Stimulated activated CD4-positive, alpha-beta T cell treated with anti-CD3 and anti-CD28 coated beads, Interleukin-4, amount 100 ng/mL, for 1 hour (primary cell): ENCODE measurements at regions not wholly inside any gene's neighbourhood (a gene's known extent, or its start where the extent isn't known, plus 50 kb on each side); places are given as distances from the start of the nearest gene placed in this dataset.
"Not testable (repeated sequence)": the region's sequence is repeated elsewhere in the genome, so short reads cannot be mapped to it uniquely, and the experiment has no call there.

Source experiments
- DNase-seq: peaks from one replicate; pipeline ENCODE4 v3.0.0-alpha.2; 2020

DNA sequence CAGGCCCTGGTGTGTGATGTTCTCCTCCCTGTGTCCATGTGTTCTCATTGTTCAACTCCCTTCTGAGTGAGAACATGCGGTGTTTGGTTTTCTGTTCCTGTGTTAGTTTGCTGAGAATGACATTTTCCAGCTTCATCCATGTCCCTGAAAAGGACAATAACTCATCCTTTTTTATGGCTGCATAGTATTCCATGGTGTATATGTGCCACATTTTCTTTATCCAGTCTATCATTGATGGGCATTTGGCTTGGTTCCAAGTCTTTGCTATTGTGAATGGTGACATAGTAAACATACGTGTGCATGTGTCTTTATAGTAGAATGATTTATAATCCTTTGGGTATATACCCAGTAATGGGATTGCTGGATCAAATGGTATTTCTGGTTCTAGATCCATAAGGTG, 964.6 kb upstream of the CITED2 start:
- DNase-seq = not testable (repeated sequence)

DNA sequence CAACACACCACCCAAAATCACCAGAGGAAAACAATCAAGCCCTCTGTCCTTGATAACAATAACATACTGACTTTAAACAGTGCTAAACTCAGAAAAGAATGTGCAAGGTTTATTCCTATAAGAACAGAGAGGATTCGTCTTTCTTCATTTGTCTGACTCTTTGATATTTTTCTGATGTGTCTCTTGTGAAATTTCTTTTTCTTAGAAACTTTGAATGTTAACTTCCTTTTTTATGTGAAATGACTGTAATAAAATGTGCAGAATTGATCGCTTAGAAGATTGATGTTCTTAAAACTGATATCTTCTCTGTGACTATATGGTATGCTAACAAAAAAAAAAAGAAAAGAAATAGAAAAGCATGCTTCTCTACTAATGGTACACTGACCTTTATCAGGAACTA, 947.4 kb upstream of the CITED2 start:
- DNase-seq = no peak

DNA sequence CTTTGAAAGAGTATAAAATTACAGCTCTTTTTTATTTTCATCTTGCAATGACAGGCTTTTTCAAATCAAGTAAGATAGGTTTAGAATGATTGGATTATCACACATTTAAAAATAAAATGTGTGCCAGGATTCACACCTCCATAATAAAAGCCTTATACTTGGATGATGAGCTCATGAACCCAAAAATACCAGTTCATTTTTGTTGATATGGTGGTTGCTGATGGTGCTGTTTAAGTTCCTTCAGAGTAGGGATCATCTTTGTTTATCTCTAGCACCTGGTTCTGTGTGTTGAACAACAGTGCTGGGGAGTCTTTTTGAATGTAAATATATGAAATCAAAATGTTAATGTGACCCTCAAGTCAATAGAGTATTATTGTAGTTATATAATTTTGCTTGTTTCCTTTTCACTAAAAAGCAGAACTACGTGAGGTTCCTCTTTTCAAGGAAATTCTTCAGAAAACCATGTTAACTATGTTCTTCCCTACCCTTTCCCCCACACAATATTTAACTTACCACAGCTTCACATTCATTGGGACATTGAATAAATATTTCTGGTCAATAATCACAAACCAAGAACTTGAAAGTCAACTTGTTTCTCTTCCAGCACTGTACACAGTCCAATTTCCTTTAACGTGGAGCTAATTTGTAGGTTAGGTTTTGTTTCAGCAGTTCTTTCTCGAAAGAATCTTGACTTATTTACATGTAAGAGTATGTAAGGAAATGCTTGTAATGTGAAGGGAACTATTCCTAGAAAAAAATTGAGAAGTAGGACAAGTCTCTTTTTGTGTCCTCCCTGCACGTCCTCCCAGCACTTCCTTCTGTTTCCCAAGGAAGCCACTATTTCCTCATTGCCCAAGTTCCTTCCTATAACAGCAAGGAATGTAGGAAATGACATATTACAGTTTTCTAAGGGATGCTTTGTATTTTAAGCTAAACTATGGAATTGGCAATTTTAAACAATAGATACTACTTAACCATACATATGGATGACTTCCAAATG, 945.9 kb upstream of the CITED2 start:
- no peak for DNase-seq

DNA sequence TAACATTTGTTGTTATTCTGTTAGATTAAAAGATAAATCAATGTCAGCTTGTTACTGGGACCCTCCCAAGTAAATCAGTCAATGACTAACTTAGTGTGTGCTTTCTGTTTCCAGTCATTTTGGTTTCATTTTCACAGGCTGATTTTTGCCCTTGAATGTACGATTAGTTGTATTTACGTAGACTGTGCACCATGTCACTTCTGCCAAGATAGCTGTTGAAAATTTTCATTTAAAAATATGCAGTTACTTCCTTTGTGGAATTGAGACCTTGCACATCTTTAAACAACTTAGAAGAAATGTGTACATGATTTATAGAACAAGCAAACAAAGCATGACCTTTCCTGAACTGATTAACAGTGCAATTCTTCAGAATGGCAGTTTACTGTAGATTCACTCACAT, 944.8 kb upstream of the CITED2 start:
- DNase-seq = no peak

DNA sequence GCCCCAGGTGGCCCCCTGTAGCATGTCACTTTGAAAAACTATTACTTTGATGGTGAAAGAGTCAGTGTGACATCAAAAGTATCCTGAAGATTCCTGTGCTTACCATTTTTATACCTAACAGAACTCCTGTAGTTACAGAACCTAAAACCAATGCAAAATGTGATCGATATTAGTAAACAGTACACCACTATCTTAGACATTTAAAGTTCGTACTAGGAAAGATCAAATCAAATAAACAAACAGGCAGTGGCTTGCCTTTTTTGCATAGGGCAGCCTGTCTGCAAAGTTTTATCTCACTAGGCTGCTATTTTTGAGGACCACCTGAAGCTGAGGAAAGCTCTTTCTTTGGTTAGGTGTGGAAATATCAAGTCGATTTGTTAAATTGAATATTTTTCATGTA, 944.0 kb upstream of the CITED2 start:
- DNase-seq = no peak

DNA sequence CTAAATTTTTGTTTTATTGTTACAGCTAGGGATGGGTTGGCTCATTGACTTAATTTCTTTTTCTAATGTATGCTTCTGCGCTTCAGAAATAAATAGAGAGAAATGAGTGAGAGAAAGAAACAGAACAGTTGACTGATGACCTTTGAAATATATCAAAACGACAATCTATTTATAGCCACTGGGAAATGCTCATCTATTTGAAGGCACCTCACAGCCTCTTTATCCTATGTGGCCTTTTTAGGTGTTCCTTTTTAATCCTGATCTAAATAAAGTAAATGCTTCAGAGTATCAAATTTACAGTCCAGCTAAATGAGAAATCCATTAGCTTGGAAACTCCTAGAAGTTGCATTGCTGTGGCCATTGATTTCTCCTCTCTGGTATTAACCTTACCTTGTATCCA, 943.5 kb upstream of the CITED2 start:
- DNase-seq = no peak

DNA sequence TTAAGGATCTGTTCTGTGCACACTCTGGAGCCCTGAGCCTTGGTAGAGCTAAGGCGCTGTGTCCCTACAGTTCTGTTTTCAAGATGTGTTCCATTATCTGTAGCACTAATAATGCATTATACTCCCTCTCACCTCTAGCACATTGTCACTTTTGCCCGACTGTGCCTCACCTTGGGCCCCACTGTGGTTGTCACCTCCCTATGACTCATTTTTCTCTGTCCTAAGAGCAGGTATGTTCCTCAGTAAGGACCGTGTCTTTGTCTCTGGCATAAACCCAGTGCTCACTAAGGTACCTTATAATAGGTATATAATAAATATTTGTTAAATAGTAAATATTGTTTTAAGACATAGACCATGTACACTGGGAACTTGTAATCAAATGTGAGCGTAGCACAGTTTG, 942.5 kb upstream of the CITED2 start:
- DNase-seq = no peak

DNA sequence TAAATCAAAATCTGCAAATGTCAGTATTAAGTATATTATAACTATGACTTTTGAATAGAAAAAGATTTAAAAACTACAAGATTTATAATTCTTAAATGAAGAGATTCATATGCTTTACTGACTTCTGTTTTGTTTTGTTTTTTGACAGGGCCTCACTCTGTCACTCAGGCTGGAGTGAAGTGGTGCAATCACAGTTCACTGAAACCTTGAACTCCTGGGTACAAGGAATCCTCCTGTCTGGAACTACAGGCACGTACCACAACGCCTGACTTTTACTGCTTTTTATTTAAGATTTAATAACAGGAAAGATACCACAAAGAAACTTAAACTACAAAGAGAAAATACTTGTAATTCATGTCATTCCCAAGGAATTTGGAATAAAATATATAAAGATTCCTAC, 940.2 kb upstream of the CITED2 start:
- no peak for DNase-seq

DNA sequence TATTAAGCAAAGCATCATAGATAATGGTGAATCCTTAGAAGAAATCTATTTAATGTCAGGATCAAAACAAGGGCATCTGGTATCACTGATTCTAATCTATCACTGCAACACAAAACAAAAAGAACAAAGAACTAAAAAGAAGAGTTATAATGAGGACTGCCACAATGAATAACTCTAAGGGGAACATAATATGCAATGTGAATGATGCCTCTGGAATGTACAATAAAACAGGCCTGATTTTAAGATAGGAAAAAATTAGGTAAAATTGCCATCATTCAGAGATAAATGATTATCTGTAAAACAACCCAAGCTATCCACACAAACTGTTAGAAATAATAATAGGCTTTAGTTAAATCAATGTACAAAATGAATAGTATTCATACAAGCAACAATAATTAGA, 936.7 kb upstream of the CITED2 start:
- no peak for DNase-seq

DNA sequence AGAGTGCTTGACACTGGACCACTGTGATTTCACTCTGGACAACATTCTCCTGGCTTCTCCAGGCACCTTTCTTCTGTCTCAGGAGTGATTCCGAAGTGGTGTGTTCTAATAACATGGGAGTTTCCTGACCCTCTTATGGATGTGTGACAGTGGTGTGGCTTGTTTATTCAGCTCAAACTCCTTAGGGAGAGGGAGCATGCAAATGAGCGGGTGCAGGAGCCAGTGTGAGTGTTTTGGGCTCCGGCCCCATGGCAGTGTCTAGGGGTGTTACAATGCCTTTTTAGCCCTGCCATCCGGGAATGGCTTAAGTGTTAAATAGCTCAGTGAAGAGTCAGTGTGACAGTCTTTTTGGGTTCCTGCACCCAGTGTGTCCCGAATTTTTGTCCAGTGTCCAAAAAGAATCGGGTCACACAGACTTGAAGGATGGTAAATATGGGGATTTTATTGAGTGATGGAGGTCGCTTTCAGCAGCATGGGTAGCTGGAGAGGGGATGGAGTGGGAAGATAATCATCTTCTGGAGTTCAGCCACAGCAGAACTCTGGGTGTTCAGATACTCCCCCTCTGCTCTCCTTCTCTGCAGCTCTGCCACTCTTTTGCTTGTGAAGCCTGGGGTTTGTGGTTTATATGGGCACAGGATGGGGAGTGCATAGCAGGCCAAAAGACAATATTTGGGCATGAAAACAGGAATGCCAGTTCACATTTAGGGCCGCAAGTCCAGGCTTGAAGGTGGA, 928.9 kb upstream of the CITED2 start:
- no peak for DNase-seq

DNA sequence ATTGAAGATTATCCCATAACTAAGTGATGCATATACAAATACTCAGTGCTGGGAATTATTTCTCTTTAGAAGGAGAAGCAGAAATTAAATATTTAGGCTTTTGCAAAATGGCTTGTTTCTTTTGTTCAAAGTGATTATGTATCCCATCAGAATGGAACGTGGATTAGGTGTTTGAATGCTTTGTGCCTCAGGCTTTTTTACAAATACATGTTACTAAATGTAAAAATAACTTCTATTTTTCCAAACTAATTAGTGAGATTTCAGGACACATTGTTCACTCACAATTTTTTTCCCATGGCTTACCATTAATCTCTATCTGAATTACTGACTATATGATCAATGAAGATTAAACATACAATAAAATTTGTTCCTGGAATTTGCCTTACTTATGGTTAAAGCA, 925.9 kb upstream of the CITED2 start:
- DNase-seq = no peak

DNA sequence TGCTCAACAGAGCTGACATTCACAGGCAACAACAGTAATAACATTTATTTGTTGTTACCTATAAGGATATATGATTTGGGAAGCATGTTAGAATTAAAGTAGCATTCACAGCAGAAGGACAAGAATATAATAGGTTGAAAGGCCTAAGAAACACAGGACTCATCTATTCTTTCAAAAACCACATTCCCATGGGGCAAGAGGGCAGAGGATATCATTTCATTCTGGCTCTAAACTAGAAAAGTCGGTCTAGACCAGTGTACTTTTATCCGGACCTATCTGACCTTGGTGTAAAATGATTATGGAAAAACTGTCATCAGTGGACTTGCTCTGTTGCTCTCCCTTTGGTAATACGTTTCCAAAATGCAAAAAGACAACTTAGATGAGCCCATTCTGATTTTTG, 914.7 kb upstream of the CITED2 start:
- no peak for DNase-seq

DNA sequence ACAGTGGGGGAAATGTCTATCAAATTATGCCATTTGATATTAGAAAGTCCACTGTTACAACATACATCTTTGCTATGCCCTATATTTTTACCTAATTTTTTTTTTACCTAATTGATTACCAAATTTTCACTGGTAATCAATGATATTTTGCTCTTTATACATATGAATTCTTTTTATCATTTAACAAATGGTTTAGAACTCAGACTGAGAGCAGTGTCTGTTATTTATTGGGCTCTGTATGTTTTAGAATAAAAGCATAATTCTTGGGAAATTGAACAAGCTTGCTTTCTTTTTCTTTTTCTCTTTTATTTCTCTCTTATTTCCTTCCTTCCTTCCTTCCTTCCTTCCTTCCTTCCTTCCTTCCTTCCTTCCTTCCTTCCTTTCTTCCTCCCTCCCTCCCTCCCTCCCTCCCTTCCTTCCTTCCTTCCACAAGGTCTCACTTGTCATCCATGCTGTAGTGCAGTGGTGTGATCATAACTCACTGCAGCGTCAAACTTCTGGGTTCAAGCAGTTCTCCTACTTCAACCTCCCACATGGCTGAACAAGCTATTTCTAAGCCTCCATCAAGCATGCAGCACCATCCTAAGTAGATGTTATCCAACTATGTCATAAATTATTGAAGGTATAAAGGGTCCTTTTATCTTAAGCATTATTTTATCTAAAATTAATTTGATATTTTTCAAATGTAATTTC, 911.7 kb upstream of the CITED2 start:
- no peak for DNase-seq

DNA sequence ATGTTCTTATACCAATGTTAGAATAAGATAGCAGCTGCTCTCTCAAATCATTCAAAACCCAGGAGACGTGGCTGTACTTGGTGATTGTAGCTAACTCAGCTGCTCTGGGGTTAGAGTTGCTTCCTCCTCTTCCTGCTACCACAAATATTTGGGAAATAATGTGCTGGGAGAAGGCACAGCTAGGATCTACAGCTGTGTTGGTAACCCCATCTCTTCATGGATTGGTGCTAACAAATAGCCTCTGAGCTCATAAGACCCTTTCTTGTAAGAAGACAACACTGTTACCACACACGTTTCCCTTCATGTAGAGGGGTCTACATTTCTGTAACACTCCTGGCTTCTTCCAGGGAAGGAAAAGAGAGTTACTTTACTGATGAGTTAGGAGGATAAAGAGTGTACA, 911.0 kb upstream of the CITED2 start:
- no peak for DNase-seq

DNA sequence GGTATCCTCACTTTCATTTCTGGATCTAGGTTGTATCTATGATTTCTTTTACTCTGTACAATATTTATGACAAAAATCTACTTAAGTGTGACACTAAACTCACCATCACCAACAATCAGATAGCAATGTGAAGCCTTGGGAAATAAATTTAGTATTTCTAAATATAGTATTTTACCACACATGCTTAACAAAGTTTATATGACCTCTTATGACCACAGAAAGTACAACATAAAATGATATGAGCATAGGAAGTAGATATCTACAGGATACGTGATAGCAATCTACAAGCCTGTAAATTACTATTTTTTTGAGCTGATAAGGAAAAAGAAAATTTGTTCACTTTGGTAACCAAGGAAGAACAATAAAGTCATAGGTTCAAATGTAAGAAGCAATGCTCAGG, 910.4 kb upstream of the CITED2 start:
- DNase-seq = no peak

DNA sequence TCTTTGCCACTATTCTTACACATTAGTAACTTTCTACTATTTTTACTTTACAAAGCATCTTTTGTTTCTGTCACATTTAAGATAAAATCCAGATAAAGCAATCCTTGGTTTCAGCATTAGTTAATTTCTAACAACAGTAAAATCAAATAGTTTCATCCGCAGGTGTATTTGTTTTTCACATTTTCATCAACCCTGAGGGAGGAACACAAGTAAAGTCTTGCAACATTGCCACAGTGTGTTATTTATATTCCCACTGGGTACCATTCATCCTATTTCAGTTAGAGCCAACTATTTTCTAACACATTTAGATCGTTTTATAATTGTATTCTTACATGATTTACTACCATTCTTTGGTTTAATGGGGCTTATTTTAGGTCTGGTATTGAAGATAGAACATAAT, 908.7 kb upstream of the CITED2 start:
- DNase-seq = no peak

DNA sequence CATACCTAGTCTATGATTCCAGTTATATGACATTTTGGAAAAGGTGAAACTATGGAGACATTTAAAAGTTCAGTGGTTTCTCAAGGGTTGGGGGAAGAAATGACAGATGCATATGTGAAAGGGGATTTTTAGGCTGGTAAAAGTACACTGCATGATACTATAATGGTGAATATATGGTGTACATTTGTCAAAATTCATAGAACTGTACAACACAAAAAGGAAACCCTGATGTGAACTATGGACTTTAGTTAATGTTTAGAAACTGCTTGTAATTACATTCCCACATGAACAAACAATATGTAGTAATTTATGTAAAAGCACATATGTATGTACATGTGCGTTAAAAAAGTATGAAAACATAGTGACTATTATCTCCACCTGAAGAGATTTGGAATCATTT, 907.3 kb upstream of the CITED2 start:
- no peak for DNase-seq

DNA sequence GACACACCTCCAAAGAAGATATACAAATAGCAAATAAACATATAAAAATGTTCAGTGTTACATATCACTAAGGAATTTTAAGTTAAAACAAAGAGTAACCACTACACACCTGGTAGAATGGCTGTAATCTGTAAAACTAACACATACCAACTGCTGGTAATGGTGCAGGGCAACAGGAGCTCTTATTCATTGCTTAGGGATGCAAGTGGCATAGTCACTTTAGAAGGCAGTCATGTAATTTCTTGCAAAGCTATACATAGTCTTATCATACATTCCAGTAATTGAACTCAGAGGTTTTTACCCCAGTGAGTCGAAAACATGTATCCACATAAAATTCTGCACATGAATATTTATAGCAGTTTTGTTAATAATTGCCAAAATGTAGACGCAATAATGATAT, 906.8 kb upstream of the CITED2 start:
- no peak for DNase-seq

DNA sequence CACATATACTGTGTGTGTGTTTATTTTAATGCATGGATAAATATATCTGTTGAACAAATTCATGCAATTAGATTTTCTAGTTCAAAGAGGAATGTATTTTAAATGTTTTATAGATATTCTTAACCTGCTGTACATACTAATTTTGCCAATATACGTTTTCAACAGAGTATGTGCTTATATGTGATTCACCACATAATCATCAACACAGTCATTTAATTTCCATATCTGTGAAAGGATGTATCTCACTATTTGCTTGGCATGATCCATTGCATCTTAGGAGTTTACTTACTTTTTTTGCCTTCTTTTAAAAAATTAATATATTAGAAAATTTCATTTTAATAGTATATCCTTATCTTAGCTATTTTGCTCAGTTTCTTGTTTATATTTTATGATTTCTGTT, 902.3 kb upstream of the CITED2 start:
- no peak for DNase-seq

DNA sequence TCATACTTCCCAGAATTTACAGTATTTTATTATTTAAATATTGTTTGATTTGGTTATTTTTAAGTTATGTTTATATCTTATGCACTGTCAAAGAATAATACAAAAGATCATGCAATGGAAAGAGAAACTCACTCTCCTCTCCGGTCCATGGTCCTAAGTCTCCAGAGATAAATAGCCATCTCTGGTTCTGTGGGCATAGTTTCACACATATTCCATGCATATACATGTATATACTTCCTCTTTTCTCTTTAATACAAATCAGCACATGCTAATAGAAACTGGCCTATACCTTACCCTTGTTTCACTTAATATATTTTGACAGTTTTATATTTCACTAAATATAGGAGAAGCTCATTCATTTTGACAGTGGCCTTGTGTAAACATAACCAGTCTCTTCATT, 901.7 kb upstream of the CITED2 start:
- no peak for DNase-seq

DNA sequence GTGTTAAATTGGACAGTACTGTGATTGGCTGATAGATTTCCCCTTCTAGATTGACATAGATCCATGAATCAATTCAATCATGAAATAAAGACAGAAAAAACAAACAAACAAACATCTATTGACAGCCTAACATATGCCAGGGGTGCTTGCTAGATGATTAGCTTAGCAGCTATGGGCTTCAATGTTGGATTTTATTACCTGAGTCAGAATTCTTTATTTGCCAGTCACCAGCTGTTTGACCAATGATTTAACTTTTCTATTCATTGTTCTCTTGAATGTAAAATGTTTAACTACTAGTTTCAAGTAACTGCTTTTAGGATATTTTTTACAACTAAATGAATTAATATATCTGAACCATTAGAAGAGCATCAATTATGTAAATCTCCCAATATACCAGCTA, 901.3 kb upstream of the CITED2 start:
- DNase-seq = no peak

DNA sequence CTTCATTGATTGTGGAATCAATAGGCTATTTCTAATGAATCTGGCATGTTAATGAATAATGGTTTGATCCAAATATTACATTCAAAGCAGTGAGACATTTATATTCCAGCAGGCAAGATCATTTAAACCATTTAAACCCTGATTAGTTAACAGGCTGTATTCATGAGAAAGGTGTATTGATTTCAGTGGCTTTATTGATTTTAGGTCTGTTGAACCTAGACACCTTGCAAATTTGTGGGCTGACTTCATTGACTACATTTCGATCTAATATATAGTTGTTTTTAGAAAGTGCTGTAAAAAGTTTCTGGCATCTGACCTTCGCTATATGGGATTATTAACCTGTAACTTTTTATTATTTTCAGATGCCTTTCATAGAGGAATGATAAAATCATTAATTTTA, 900.1 kb upstream of the CITED2 start:
- no peak for DNase-seq

DNA sequence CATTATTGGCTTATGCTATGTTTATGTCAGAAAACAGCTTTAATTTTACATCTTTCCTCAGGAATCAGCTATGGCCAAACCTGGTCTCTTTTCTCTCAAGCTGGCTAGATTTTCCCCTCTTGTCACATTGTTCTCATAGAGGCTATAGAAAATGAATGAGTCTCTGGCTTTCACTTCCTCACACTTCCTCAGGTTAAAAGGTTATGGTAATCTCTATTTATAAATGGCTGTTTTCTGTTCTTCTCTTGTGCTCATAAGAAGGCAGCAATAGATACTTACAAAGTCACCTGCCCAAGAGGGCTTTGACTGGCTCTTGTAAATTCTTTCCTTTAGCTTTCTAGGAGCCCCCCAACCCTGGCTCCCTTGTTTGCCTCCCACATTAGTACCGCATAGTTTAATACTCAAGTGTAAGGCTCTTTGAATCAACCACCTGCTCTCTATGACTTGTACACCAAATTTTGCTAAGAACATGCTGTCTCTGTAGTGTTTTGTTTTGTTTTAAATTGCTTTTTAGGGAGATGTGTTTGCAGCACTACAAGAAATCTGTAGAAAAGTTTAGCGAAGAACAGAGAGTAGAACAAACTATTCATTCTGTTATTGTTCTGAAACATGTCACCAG, 897.4 kb upstream of the CITED2 start:
- DNase-seq = no peak
